ENCODE measurements at regions not wholly inside any gene's neighbourhood (a gene's known extent, or its start where the extent isn't known, plus 50 kb on each side); places are given as distances from the start of the nearest gene placed in this dataset.
"Not testable (repeated sequence)": the region's sequence is repeated elsewhere in the genome, so short reads cannot be mapped to it uniquely, and the experiment has no call there.

- not testable (repeated sequence) for TF ChIP-seq EZH2 (IDR thresholded peaks at IDR 0.05; ENCODE audit: borderline replicate concordance, low read length); CTCF (conservative IDR thresholded peaks at IDR 0.05 in 1 of 2, IDR thresholded peaks at IDR 0.05 in 1 of 2; ENCODE audit: extremely low read depth in 1 of 2, insufficient read depth in 1 of 2, low read depth in 1 of 2, low read length in 2 of 2)
These were observed 249.8 kb upstream of the USP15 start for GRCh38 chr12:62010331-62010906.

All from mammary epithelial cell (primary cell).